T1000 (cell line): ENCODE measurements at regions not wholly inside any gene's neighbourhood (a gene's known extent, or its start where the extent isn't known, plus 50 kb on each side); places are given as distances from the start of the nearest gene placed in this dataset.
A peak's percentile ranks its signal among the peaks of the same experiment; 100 is the strongest.

ENCODE experiments used
- DNase-seq: peaks from one replicate; lab custom pipeline; 2025; ENCODE audit warnings: mixed read lengths; lab: John Stamatoyannopoulos, UW

DNA sequence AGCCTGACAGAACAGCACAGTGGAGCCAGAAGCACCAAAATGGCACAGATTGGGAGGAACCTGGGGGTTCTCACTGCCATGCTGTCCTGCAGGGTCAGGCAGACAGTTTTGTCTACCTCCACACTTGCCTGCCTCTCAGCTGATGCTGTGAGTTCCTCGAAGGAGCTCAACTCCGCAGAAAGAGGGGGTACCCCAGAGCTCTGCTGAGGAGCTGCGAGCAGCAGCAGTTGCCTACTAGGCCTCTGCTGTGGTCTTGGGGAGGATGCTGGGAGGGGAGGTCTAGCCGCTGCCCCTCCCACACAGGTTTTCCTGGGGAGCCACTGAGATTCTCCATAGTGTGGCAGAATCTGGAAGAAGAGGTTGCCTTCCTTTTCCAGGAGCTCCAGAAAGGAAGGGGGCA lies 192.5 kb downstream of the FOXD2 start:
- DNase-seq: no peak

DNA sequence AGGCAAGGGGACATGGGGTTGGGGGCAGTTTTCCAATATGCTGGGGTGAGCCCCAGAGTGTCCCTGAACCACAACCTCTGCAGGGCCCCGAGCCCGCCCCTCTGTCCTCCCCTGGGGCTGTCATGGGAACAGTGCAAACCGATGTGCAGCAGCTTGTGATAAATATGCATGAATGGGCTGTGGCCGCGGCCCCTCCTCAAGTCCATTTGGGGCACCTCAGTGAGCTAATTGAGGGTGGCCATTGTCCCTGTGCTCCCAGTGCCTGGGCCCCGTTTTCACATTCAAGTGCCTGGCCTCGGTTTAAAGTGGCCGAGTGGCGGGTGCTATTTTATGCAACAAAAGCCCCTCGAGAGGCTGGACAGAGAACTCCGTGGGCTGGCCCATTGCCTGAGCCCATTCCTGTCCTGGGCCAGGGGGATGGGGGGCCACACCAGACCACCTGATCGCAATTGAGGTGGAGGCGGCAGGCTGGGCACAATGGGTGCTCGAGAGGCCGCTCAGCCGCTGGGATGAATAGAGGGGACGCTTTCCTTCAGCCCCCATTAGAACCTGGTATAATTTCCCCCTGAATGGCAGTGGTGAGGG lies 193.7 kb downstream of the FOXD2 start:
- DNase-seq: no peak

- no peak for DNase-seq
Measured at GRCh38 chr1:47635111-47635510, 197.3 kb downstream of the FOXD2 start.

GRCh38 chr1:47635597-47635996 lies 197.8 kb downstream of the FOXD2 start:
- DNase-seq: no peak

- DNase-seq: no peak
Measured at GRCh38 chr1:47637111-47637685, 199.4 kb downstream of the FOXD2 start.

DNA sequence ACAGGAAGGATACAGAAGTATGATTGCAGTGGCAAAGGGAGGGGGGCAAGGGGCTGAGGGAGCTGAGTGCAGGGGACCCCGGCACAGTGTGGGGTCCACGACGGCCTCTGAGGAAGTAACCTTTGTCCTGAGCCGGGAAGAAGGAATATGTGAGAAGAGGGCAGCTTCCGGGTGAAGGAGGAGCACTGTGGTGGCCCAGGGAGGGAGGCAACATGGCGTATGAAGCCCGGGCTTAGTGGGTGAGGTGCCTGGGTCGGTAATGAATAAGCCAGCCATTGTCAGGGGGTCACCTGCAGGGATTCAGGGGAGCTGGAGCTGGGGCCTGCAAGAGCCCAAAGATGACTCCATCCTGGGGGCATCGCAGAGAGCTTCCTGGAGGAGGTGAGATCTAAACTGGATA lies 200.4 kb downstream of the FOXD2 start:
- DNase-seq: no peak

DNA sequence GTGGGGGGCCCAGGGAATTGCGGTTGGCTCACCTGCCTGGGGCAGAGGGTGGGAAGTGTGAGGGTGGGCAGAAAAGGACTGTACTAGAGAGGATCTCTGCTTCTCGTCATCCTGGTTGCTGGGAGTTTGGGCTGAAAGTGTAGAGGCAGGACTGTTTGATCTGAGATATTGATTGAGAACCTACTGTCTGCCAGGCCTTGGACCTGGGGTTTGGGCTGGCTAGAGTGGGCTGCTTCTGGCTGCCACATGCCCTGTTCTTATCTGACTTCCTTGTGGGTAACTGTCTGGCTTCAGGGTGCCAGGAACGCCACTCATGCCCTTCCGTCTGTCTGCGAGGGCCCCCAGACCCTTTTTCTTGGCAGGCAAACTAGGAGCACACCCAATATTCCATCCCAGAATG lies 200.9 kb downstream of the FOXD2 start:
- DNase-seq: no peak

DNA sequence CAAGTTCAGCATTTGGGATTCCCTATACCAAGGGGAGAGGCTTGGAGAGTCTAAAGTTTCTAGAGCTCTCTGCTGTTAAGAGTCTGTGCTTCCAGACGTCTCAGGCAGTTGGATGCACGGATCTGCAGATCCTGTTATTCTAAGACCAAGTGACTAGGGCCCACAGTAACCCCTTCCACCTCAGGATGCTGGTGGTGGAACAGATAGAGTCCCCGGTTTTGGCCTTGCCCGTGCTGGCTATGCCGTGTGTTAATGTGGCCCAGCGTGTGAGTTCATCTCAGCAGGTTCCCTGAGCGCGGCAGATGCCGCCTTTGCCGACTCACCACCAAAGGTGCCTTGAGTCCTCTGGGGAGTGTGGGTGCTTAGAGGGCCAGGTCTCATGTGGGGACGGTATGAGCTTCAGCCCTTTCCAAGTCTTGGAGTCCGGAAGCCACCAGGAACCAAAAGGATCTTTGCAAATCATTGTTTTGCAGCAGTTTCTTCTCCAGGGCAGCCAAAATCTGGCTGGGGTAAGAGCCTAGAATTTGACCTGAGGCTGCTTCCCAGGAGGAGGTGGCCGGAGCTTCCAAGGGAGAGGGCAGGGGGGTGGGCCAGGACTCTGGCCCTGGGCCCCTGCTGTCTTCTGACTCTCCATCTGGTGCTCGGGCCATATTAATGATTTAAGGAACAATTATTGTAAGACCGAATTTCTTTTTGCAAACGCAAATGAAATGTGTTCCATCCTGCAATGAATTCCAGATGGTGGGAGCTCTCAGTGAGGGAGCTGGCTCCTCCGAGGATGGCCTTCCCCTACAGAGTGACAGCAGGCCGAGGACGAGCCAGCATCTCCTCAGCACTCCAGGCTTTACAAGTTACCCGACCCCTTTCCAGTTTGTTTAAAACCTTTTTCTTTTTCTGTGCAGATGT lies 205.7 kb downstream of the FOXD2 start:
- DNase-seq: no peak

DNA sequence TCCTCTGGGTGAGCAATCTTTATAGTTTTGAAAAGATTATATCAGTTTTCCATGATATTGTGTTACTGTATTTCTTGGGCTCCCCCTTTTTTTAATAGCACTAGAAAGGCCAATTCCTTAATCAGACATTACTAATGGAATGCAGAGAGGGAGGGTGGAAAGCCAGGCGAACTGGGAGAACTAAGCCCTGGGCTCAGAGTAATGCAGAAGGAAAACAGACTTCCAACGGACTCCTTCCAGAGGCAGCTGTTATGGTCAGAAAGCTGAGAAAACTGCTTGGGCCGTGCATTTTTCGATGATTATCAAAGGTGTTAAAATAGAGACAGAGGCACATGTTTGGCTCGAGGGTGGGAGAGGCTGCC lies 206.3 kb downstream of the FOXD2 start:
- no peak for DNase-seq

GRCh38 chr1:47645151-47645550 lies 207.3 kb downstream of the FOXD2 start:
- no peak for DNase-seq

DNA sequence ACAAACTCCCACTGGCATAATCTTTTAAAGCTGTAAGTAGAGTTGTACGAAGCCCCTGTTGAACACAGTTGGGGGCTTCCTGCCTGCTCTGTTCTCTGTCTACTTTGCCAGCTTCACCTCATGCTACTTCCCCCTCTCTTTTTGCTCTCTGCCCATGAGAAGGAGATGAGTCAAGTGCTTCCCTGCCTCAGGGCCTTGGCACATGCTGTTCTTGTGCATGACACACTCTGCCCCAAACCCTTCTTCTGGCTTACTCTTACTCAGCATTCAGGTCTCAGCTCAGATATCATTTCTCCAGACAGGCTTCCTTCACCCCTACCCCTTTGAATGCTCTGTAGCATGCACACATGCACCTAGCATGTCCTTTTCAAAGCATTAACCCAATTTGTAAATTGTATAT lies 208.8 kb downstream of the FOXD2 start:
- DNase-seq: no peak

GRCh38 chr1:47647327-47647845 lies 209.5 kb downstream of the FOXD2 start:
- DNase-seq: no peak

DNA sequence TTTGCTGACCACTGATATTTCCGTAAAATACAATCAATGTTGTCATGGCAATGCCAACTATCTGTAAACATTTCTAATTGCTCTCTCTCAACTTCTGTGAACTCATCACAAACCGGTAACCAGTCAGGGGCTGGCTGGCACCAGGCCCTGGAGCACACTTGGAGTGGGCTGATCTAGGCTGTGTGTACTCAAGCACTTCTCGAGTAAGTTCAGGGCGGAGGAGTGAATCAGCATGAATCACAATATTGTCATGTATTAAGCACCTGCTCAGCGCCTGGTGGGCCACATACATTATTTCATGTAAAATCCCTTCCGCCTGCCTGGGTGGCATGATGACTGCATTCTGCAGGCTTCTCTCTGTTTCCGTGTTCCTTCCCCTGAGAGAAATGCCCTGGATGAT lies 212.4 kb downstream of the FOXD2 start:
- peak; percentile 28 for DNase-seq

DNA sequence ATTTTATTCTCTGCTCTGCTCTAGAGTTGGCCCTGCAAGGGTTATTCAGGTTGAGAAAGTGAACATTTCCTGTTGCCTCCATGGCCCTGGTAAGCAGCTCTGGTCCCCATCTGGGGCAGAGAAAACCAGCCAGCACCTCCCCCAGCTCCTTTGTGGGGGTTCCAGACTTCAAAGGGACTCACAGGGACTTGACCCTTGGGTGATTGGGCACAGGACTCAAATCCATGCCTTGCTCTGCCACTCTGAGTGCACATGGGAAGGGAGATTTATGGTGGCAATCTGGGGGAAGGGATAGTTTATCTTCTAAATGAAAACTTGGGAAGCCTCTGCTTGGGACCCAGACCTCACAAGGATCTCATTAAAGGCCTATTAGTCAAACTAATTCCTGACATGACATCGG lies 212.8 kb downstream of the FOXD2 start:
- no peak for DNase-seq

DNA sequence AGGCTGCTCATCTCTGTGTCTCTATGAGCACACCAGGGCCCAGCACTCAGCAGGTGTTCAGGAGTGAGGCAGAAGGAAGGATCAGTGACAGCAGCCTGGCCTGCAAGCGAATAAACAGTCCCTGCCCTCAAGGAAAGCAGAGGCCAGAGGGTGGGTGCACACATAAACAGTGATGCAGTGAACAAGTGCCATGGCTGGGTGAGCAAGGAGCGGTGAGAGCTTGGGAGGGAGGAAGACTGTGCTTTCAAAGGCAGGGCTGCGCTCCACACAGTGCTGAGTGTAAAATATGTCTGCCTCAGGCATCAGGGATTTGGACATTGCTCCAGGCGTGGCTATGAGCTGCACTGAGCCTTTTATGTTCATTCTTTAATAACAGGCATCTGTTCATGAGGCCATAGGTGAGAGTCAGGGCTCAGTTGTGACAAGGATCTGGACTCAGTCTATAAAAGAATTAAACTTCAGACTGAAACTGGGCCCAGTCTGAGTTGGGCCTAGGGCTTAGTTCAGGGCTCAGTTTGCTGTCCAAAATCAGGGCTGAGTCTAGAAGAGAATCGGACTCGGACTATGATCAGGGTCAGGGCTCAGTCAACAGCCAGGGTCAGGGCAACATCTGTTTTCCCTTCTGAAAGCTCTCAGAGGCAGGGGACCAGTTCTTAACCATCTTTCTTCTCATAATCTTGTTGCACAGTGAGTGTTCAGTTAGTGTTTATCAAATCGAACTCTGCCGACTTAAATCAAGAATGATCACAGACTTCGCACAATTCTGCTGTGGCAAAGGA lies 213.7 kb downstream of the FOXD2 start:
- DNase-seq: no peak

GRCh38 chr1:47655521-47656300 lies 217.9 kb downstream of the FOXD2 start:
- DNase-seq: no peak

GRCh38 chr1:47656719-47657685 lies 219.2 kb downstream of the FOXD2 start:
- no peak for DNase-seq

DNA sequence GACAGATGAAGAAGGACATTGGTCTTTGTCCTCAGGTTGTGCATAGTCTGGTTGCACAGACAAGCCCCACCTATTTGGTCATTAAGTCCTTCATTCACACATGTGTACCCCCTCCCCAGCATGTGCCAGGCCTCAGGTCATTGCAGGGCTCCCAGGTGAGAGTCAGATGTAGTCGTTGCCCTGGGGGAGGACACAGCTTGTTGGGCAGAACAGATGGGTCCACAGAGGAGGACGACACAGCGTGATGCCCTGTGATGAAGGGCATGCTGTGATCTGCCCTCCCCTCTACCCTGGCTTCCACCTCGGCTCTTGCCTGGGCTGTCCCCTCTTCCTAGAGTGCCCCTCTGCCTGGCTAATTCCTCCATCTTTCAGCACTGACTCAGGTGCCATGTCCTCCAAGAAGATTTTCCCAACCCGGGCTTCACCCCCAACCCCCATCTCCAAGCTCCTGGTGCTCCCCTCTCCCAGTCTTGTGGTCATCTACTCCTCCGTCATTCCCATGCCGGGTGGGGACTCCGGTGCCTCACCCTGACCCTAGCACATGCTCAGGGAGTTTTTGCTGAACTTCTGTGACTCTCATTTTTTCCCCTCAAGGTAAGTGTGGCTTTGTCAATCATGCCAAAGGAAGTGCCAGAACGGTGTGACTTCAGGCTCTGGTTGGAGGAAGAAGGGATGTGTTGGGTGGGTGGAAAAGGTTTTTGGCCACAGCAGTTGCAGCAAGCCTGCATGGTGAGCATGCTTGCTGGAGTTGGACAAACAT lies 220.5 kb downstream of the FOXD2 start:
- no peak for DNase-seq

GRCh38 chr1:47659146-47659545 lies 221.3 kb downstream of the FOXD2 start:
- no peak for DNase-seq

GRCh38 chr1:47660622-47661021 lies 222.8 kb downstream of the FOXD2 start:
- DNase-seq: no peak
